HPDE6-E6E7 (cell line): ENCODE measurements at regions not wholly inside any gene's neighbourhood (a gene's known extent, or its start where the extent isn't known, plus 50 kb on each side); places are given as distances from the start of the nearest gene placed in this dataset.

Source experiments
- DNase-seq: peaks from one replicate; pipeline ENCODE4 v3.0.0; 2011; ENCODE audit warnings: missing footprints; ENCODE audit errors: extremely low spot score

GRCh38 chr11:90775567-90776165 lies 552.8 kb upstream of the CHORDC1 start:
- DNase-seq = no peak

- DNase-seq = no peak
Measured at GRCh38 chr11:90774727-90775566, 552.1 kb upstream of the CHORDC1 start.

GRCh38 chr11:90770007-90770406 lies 547.2 kb upstream of the CHORDC1 start:
- no peak for DNase-seq

GRCh38 chr11:90766121-90766520 lies 543.3 kb upstream of the CHORDC1 start:
- DNase-seq = no peak

- no peak for DNase-seq
Measured at GRCh38 chr11:90764691-90765090, 541.8 kb upstream of the CHORDC1 start.

- DNase-seq = no peak
Measured at GRCh38 chr11:90757849-90758494, 535.1 kb upstream of the CHORDC1 start.

- no peak for DNase-seq
Measured at GRCh38 chr11:90756617-90757016, 533.8 kb upstream of the CHORDC1 start.

- DNase-seq = no peak
Measured at GRCh38 chr11:90753546-90753945, 530.7 kb upstream of the CHORDC1 start.

GRCh38 chr11:90747057-90747456 lies 524.2 kb upstream of the CHORDC1 start:
- DNase-seq = peak; percentile 20

GRCh38 chr11:90744169-90744568 lies 521.3 kb upstream of the CHORDC1 start:
- no peak for DNase-seq

- no peak for DNase-seq
Measured at GRCh38 chr11:90738799-90739198, 516.0 kb upstream of the CHORDC1 start.

- DNase-seq = no peak
Measured at GRCh38 chr11:90737444-90738050, 514.7 kb upstream of the CHORDC1 start.

- no peak for DNase-seq
Measured at GRCh38 chr11:90732486-90732885, 509.6 kb upstream of the CHORDC1 start.

GRCh38 chr11:90723475-90723874 lies 500.6 kb upstream of the CHORDC1 start:
- DNase-seq = no peak

- DNase-seq = no peak
Measured at GRCh38 chr11:90722552-90723190, 499.8 kb upstream of the CHORDC1 start.

- DNase-seq = no peak
Measured at GRCh38 chr11:90717522-90717921, 494.7 kb upstream of the CHORDC1 start.

- DNase-seq = no peak
Measured at GRCh38 chr11:90705661-90706060, 482.8 kb upstream of the CHORDC1 start.

- no peak for DNase-seq
Measured at GRCh38 chr11:90704510-90704909, 481.7 kb upstream of the CHORDC1 start.

- DNase-seq = no peak
Measured at GRCh38 chr11:90701716-90702115, 478.9 kb upstream of the CHORDC1 start.

GRCh38 chr11:90700789-90701439 lies 478.1 kb upstream of the CHORDC1 start:
- DNase-seq = no peak

- DNase-seq = no peak
Measured at GRCh38 chr11:90699791-90700400, 477.0 kb upstream of the CHORDC1 start.
